ENCODE measurements at regions not wholly inside any gene's neighbourhood (a gene's known extent, or its start where the extent isn't known, plus 50 kb on each side); places are given as distances from the start of the nearest gene placed in this dataset.

GRCh38 chr3:31255007-31255581 is 277.6 kb upstream of the STT3B start:
- ChIA-PET POLR2A (interaction anchor here (1.6 kb wide), 1 partner anchor 277 kb away, joined by 5 read pairs; the partner anchor contains the start of gene STT3B), CTCF (no interaction called here)
- intact Hi-C loops (cut with micrococcal nuclease): no loop called here
- H3K9me3 Mint-ChIP-seq: peaks cover 8% of the 10 kb centered on the region
- ATAC-seq (no peak), DNase-seq (no peak)
- peaks cover 39% of the 10 kb centered on the region for H3K4me1 Mint-ChIP-seq (ENCODE audit: low read depth)
- H3K4me3 Mint-ChIP-seq: no peak overlapping the region
- H3K27me3 Mint-ChIP-seq: no peaks in the 10 kb centered on the region
- no peaks in the 10 kb centered on the region for H3K36me3 Mint-ChIP-seq (ENCODE audit: low read depth)
- no peak overlapping the region for H3K27ac Mint-ChIP-seq
- TF ChIP-seq CTCF (IDR thresholded peaks at IDR 0.05): no peak

GRCh38 chr3:31262201-31262600 is 270.5 kb upstream of the STT3B start:
- no peak for TF ChIP-seq CTCF (IDR thresholded peaks at IDR 0.05)
- H3K4me3 Mint-ChIP-seq: no peak overlapping the region
- peaks cover 1% of the 10 kb centered on the region for H3K36me3 Mint-ChIP-seq (ENCODE audit: low read depth)
- no peaks in the 10 kb centered on the region for H3K4me1 Mint-ChIP-seq (ENCODE audit: low read depth)
- ChIA-PET CTCF (no interaction called here), POLR2A (no interaction called here)
- no peaks in the 10 kb centered on the region for H3K27me3 Mint-ChIP-seq
- intact Hi-C loops (cut with micrococcal nuclease): no loop called here
- DNase-seq: no peak
- peaks cover 4% of the 10 kb centered on the region for H3K9me3 Mint-ChIP-seq
- H3K27ac Mint-ChIP-seq: no peak overlapping the region
- no peak for ATAC-seq

- Mint-ChIP-seq H3K4me3 (no peak overlapping the region), H3K27me3 (no peaks in the 10 kb centered on the region)
- CTCF ChIA-PET: no interaction called here
Measured at GRCh38 chr3:31263897-31264296, 268.8 kb upstream of the STT3B start.

GRCh38 chr3:31265646-31266428 is 266.9 kb upstream of the STT3B start:
- intact Hi-C loops (cut with micrococcal nuclease): no loop called here
- no peaks in the 10 kb centered on the region for H3K27me3 Mint-ChIP-seq
- H3K9me3 Mint-ChIP-seq: no peaks in the 10 kb centered on the region
- ChIA-PET POLR2A (no interaction called here), CTCF (no interaction called here)
- peaks cover 8% of the 10 kb centered on the region for H3K4me1 Mint-ChIP-seq (ENCODE audit: low read depth)
- ATAC-seq (no peak), DNase-seq (no peak)
- no peak overlapping the region for H3K4me3 Mint-ChIP-seq
- no peak overlapping the region for H3K27ac Mint-ChIP-seq
- peaks cover 1% of the 10 kb centered on the region for H3K36me3 Mint-ChIP-seq (ENCODE audit: low read depth)
- no peak for TF ChIP-seq CTCF (IDR thresholded peaks at IDR 0.05)

More at GRCh38 chr3:31263897-31264296, 268.8 kb upstream of the STT3B start:
- DNase-seq: no peak
- peaks cover 1% of the 10 kb centered on the region for H3K36me3 Mint-ChIP-seq (ENCODE audit: low read depth)
- no peak for ATAC-seq
- TF ChIP-seq CTCF (IDR thresholded peaks at IDR 0.05): no peak
- intact Hi-C loops (cut with micrococcal nuclease): no loop called here
- POLR2A ChIA-PET: interaction anchor here (1.1 kb wide), 1 partner anchor 12 kb away, joined by 3 read pairs; no protein-coding TSS in a partner anchor
- H3K27ac Mint-ChIP-seq: no peak overlapping the region
- H3K9me3 Mint-ChIP-seq: peaks cover 4% of the 10 kb centered on the region
- peaks cover 5% of the 10 kb centered on the region for H3K4me1 Mint-ChIP-seq (ENCODE audit: low read depth)

- Mint-ChIP-seq H3K27ac (no peak overlapping the region), H3K4me3 (no peak overlapping the region), H3K27me3 (no peaks in the 10 kb centered on the region), H3K36me3 (ENCODE audit: low read depth) (peaks cover 1% of the 10 kb centered on the region), H3K9me3 (no peaks in the 10 kb centered on the region), H3K4me1 (ENCODE audit: low read depth) (peaks cover 8% of the 10 kb centered on the region)
- intact Hi-C loops (cut with micrococcal nuclease): no loop called here
- TF ChIP-seq CTCF (IDR thresholded peaks at IDR 0.05): no peak
- ChIA-PET CTCF (interaction anchor here (1.0 to 1.1 kb wide), 2 partner anchors 136 to 198 kb away, joined by 3 read pairs; no protein-coding TSS in a partner anchor), POLR2A (interaction anchor here (1.6 kb wide), 1 partner anchor 15 kb away, joined by 4 read pairs; no protein-coding TSS in a partner anchor)
- peak; percentile 21 for DNase-seq
- no peak for ATAC-seq
Measured at GRCh38 chr3:31268868-31269267, 263.9 kb upstream of the STT3B start.
